ENCODE measurements at regions not wholly inside any gene's neighbourhood (a gene's known extent, or its start where the extent isn't known, plus 50 kb on each side); places are given as distances from the start of the nearest gene placed in this dataset.

DNA sequence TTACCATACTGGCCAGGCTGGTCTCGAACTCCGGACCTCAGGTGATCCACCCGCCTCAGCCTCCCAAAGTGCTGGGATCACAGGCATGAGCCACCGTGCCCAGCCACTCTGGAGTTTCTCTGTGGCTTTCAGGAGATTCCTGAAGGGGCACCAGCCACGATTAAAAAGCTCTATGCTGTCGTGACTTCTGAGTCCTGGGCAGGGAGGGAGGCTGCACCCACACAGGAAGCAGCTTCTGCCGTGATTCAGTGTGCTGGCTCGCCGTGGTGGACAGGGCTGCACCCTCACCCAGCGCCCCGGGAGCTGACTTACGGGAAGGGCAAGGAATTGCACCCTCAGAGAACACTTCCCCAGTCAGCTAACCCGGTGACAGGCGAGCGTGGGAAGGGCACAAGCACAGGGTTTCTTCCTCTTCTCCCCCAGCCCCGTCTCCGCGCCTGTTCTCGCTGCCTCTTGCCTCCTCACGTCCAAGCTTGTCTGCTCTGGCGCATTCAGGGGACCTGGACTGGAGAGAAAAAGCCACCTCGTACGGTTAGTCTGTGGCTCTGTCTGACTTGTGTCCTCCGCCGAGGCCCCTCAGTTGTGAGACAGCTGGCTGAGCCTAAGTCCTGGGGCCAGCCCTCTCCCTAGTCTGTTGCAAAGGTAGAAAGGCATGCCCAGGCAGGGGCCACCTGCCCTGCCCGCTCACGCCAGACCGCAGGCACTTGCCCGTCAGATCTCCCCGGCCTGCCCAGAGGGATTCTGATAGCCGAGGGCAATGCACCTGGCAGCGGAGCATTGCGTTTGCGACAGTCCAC lies 145.0 kb downstream of the SEC14L1 start:
- no peak overlapping the region for H3K4me3 Mint-ChIP-seq
- CTCF ChIA-PET = interaction anchor here (1.1 to 3.1 kb wide), 2 partner anchors 19 to 144 kb away, joined by 3 to 9 read pairs; no protein-coding TSS in a partner anchor

More for the DNA sequence above, 145.0 kb downstream of the SEC14L1 start:
- H3K4me1 Mint-ChIP-seq = peaks cover 57% of the 10 kb centered on the region
- no peak for ATAC-seq
- DNase-seq (ENCODE audit: low spot score) = no peak
- POLR2A ChIA-PET = interaction anchor here (0.7 kb wide), 1 partner anchor 39 kb away, joined by 3 read pairs; no protein-coding TSS in a partner anchor
- H3K27me3 Mint-ChIP-seq (ENCODE audit: low read depth) = peaks cover 10% of the 10 kb centered on the region
- H3K36me3 Mint-ChIP-seq = no peaks in the 10 kb centered on the region; the same call in 1 of the 2 replicates
- peak overlapping the region; percentile 91 for H3K27ac Mint-ChIP-seq
- no peaks in the 10 kb centered on the region for H3K9me3 Mint-ChIP-seq
- TF ChIP-seq, protein P1, sequence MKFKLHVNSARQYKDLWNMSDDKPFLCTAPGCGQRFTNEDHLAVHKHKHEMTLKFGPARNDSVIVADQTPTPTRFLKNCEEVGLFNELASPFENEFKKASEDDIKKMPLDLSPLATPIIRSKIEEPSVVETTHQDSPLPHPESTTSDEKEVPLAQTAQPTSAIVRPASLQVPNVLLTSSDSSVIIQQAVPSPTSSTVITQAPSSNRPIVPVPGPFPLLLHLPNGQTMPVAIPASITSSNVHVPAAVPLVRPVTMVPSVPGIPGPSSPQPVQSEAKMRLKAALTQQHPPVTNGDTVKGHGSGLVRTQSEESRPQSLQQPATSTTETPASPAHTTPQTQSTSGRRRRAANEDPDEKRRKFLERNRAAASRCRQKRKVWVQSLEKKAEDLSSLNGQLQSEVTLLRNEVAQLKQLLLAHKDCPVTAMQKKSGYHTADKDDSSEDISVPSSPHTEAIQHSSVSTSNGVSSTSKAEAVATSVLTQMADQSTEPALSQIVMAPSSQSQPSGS (CRISPR knock-in tag; IDR thresholded peaks at IDR 0.05; ENCODE audit: borderline replicate concordance, low read depth) = no peak
- no peak for TF ChIP-seq ZNF138 (CRISPR knock-in tag; conservative IDR thresholded peaks at IDR 0.05)
- no peak for TF ChIP-seq ZNF219 (CRISPR knock-in tag; IDR thresholded peaks at IDR 0.05; ENCODE audit: borderline replicate concordance)
- no peak for TF ChIP-seq FOXP1 (CRISPR knock-in tag; IDR thresholded peaks at IDR 0.05; ENCODE audit: borderline replicate concordance)
- TF ChIP-seq, protein P2, sequence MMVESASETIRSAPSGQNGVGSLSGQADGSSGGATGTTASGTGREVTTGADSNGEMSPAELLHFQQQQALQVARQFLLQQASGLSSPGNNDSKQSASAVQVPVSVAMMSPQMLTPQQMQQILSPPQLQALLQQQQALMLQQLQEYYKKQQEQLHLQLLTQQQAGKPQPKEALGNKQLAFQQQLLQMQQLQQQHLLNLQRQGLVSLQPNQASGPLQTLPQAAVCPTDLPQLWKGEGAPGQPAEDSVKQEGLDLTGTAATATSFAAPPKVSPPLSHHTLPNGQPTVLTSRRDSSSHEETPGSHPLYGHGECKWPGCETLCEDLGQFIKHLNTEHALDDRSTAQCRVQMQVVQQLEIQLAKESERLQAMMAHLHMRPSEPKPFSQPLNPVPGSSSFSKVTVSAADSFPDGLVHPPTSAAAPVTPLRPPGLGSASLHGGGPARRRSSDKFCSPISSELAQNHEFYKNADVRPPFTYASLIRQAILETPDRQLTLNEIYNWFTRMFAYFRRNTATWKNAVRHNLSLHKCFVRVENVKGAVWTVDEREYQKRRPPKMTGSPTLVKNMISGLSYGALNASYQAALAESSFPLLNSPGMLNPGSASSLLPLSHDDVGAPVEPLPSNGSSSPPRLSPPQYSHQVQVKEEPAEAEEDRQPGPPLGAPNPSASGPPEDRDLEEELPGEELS (CRISPR knock-in tag; IDR thresholded peaks at IDR 0.05) = no peak
- no peak for TF ChIP-seq ZNF425 (CRISPR knock-in tag; conservative IDR thresholded peaks at IDR 0.05)
- TF ChIP-seq FOXJ3 (CRISPR knock-in tag; IDR thresholded peaks at IDR 0.05; ENCODE audit: borderline replicate concordance) = no peak
- no peak for TF ChIP-seq NR2C2 (CRISPR knock-in tag; IDR thresholded peaks at IDR 0.05)
- TF ChIP-seq ZNF317 (CRISPR knock-in tag; IDR thresholded peaks at IDR 0.05; ENCODE audit: borderline replicate concordance, low read depth) = no peak
- TF ChIP-seq NR1H2 (CRISPR knock-in tag; IDR thresholded peaks at IDR 0.05) = no peak
- TF ChIP-seq, protein P3, sequence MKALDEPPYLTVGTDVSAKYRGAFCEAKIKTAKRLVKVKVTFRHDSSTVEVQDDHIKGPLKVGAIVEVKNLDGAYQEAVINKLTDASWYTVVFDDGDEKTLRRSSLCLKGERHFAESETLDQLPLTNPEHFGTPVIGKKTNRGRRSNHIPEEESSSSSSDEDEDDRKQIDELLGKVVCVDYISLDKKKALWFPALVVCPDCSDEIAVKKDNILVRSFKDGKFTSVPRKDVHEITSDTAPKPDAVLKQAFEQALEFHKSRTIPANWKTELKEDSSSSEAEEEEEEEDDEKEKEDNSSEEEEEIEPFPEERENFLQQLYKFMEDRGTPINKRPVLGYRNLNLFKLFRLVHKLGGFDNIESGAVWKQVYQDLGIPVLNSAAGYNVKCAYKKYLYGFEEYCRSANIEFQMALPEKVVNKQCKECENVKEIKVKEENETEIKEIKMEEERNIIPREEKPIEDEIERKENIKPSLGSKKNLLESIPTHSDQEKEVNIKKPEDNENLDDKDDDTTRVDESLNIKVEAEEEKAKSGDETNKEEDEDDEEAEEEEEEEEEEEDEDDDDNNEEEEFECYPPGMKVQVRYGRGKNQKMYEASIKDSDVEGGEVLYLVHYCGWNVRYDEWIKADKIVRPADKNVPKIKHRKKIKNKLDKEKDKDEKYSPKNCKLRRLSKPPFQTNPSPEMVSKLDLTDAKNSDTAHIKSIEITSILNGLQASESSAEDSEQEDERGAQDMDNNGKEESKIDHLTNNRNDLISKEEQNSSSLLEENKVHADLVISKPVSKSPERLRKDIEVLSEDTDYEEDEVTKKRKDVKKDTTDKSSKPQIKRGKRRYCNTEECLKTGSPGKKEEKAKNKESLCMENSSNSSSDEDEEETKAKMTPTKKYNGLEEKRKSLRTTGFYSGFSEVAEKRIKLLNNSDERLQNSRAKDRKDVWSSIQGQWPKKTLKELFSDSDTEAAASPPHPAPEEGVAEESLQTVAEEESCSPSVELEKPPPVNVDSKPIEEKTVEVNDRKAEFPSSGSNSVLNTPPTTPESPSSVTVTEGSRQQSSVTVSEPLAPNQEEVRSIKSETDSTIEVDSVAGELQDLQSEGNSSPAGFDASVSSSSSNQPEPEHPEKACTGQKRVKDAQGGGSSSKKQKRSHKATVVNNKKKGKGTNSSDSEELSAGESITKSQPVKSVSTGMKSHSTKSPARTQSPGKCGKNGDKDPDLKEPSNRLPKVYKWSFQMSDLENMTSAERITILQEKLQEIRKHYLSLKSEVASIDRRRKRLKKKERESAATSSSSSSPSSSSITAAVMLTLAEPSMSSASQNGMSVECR (CRISPR knock-in tag; IDR thresholded peaks at IDR 0.05; ENCODE audit: borderline replicate concordance) = no peak
- TF ChIP-seq NFE2L1 (CRISPR knock-in tag; IDR thresholded peaks at IDR 0.05) = no peak

Data from WTC11 (cell line).